Gastroesophageal sphincter (tissue), 3 donors: ENCODE measurements at regions not wholly inside any gene's neighbourhood (a gene's known extent, or its start where the extent isn't known, plus 50 kb on each side); places are given as distances from the start of the nearest gene placed in this dataset.

Experiments
- POLR2AphosphoS5 ChIP-seq: sonication (generic); formaldehyde crosslinking; IDR thresholded peaks from one replicate; pipeline ENCODE4 v1.6.1; 2017; ENCODE audit warnings: antibody characterized with exemption
- TF ChIP-seq, protein P1 (sequence below), 4 experiments: fragments of 200-600 bp in 2 of 4; fragments of 450-650 bp in 2 of 4; sonication (generic) in 1 of 4; IDR thresholded peaks; one replicate each; pipeline ENCODE4 v1.5.1; 2017 to 2019; ENCODE audit warnings: antibody characterized with exemption in 4 of 4, mild to moderate bottlenecking in 2 of 4, moderate library complexity in 2 of 4

DNA sequence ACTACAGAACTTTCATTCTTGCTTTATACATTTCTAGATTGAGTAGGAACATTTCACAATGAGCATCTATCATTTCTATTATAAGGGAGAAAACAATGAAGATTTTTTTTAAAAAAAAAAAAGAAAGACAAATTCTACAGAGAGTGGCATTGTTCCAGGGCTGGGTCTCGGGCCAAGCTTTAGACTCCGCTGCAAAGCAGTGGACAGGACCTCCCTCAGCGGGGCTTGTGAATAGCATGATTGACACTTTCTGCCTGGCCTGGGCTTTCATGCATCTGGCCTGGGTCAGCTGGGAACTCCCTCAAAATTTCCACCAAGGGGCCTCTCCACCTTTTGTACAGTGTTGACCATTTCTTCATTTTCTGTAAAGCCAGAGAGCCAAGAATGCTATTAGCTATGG, 55.8 kb upstream of the HIVEP2 start:
- no peak for TF ChIP-seq POLR2AphosphoS5
- TF ChIP-seq, protein P1, sequence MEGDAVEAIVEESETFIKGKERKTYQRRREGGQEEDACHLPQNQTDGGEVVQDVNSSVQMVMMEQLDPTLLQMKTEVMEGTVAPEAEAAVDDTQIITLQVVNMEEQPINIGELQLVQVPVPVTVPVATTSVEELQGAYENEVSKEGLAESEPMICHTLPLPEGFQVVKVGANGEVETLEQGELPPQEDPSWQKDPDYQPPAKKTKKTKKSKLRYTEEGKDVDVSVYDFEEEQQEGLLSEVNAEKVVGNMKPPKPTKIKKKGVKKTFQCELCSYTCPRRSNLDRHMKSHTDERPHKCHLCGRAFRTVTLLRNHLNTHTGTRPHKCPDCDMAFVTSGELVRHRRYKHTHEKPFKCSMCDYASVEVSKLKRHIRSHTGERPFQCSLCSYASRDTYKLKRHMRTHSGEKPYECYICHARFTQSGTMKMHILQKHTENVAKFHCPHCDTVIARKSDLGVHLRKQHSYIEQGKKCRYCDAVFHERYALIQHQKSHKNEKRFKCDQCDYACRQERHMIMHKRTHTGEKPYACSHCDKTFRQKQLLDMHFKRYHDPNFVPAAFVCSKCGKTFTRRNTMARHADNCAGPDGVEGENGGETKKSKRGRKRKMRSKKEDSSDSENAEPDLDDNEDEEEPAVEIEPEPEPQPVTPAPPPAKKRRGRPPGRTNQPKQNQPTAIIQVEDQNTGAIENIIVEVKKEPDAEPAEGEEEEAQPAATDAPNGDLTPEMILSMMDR (IDR thresholded peaks at IDR 0.05), result no peak
